HCT116 (cell line): ENCODE measurements at regions not wholly inside any gene's neighbourhood (a gene's known extent, or its start where the extent isn't known, plus 50 kb on each side); places are given as distances from the start of the nearest gene placed in this dataset.

ENCODE experiments used
- ATAC-seq: fragments of 200-7000 bp; cut with Tn5 transposase; 2 replicates; pipeline ENCODE4 v1.9.1; 2020; ENCODE audit warnings: mild to moderate bottlenecking, moderate library complexity
- BruUV-seq: library from RNA; stranded (reverse); fragments of 400-500 nt; replicated peaks from 2 replicates; lab custom pipeline; 2021; lab: Mats Ljungman, UMichigan
- CTCF ChIA-PET: fragments of 300-600 bp; sonication (Branson Sonifier 250); formaldehyde crosslinking; loops from one replicate; lab custom pipeline; 2021; ENCODE audit warnings: antibody characterized with exemption; lab: Charles Lee
- POLR2A ChIA-PET: fragments of 300-600, 350-600 bp; sonication (Branson Sonifier 250); formaldehyde crosslinking; loops from one replicate; lab custom pipeline; 2021; ENCODE audit warnings: antibody characterized with exemption; lab: Charles Lee
- RAD21 ChIA-PET, 2 experiments: fragments of 300-600 bp; sonication (Branson Sonifier 250); formaldehyde crosslinking; loops; one replicate each; lab custom pipeline; 2023; ENCODE audit warnings: low total read pairs in 2 of 2; ENCODE audit not compliant: uncharacterized antibody in 2 of 2, unreplicated experiment in 2 of 2, low non-redundant PET in 1 of 2; lab: Charles Lee
- DNase-seq: peaks from one replicate; pipeline ENCODE4 v3.0.0-alpha.2; 2010; ENCODE audit warnings: low read depth, low spot score
- H2AFZ ChIP-seq: fragments of 200-600 bp; shearing (Covaris generic), sonication (generic); 2 replicates; pipeline ENCODE4 v1.6.1; 2017; ENCODE audit warnings: low read depth, mixed run types, mixed read lengths, antibody characterized with exemption, low read length; ENCODE audit not compliant: poor library complexity, severe bottlenecking
- H3K27ac ChIP-seq: 2 replicates; pipeline ENCODE4 v1.5.1; 2012; ENCODE audit warnings: low read depth, low read length
- H3K27me3 ChIP-seq: fragments of 200-600 bp; sonication (generic); 2 replicates; pipeline ENCODE4 v1.6.1; 2016; ENCODE audit warnings: mixed run types, low read length, mixed read lengths; ENCODE audit not compliant: insufficient read depth
- H3K36me3 ChIP-seq, 2 experiments: fragments of 200-500 bp in 1 of 2; fragments of 200-600 bp in 1 of 2; sonication (Bioruptor generic) in 1 of 2; sonication (generic) in 1 of 2; 2 replicates each; pipeline versions ENCODE4 v1.5.1 to v1.6.1; 2014 to 2016; ENCODE audit warnings: low read length in 2 of 2, inconsistent platforms in 1 of 2, mixed read lengths in 1 of 2, mixed run types in 1 of 2; ENCODE audit not compliant: insufficient read depth in 2 of 2, control insufficient read depth in 1 of 2
- H3K4me1 ChIP-seq, 2 experiments: fragments of 200-600 bp in 1 of 2; sonication (generic) in 1 of 2; 2 replicates each; pipeline versions ENCODE4 v1.5.1 to v1.6.1; 2012 to 2017; ENCODE audit warnings: low read length in 2 of 2, inconsistent platforms in 1 of 2, mild to moderate bottlenecking in 1 of 2, mixed read lengths in 1 of 2, mixed run types in 1 of 2, moderate library complexity in 1 of 2; ENCODE audit not compliant: insufficient read depth in 2 of 2, control insufficient read depth in 1 of 2
- H3K4me2 ChIP-seq: fragments of 200-600 bp; sonication (generic); 2 replicates; pipeline ENCODE4 v1.6.1; 2017; ENCODE audit warnings: mixed run types, low read length, mixed read lengths
- H3K4me3 ChIP-seq, 2 experiments: fragments of 200-600 bp in 1 of 2; sonication (generic) in 1 of 2; replicated peaks in 1 of 2; 2 replicates each; pipeline ENCODE4 v1.5.1; 2011 to 2016; ENCODE audit warnings: low read length in 2 of 2, control low read depth in 1 of 2, low read depth in 1 of 2, mild to moderate bottlenecking in 1 of 2, mixed read lengths in 1 of 2, mixed run types in 1 of 2
- H3K79me2 ChIP-seq: fragments of 200-600 bp; sonication (generic); 2 replicates; pipeline ENCODE4 v1.6.1; 2017; ENCODE audit warnings: mild to moderate bottlenecking, mixed run types, low read length, moderate library complexity, mixed read lengths; ENCODE audit not compliant: insufficient read depth
- H3K9ac ChIP-seq: fragments of 200-600 bp; sonication (generic); 2 replicates; pipeline ENCODE4 v1.6.1; 2016; ENCODE audit warnings: low read length, mixed read lengths
- H3K9me2 ChIP-seq: fragments of 200-600 bp; sonication (generic), shearing (Covaris generic); 2 replicates; pipeline ENCODE4 v1.6.1; 2017; ENCODE audit warnings: mixed run types, mild to moderate bottlenecking, moderate library complexity; ENCODE audit not compliant: insufficient read depth
- H3K9me3 ChIP-seq, 2 experiments: fragments of 200-500 bp in 1 of 2; fragments of 200-600 bp in 1 of 2; sonication (Bioruptor generic) in 1 of 2; sonication (generic) in 1 of 2; 2 replicates each; pipeline ENCODE4 v1.6.1; 2014 to 2017; ENCODE audit warnings: low read length in 2 of 2, mixed read lengths in 2 of 2, inconsistent platforms in 1 of 2, low read depth in 1 of 2, mild to moderate bottlenecking in 1 of 2, mixed run types in 1 of 2, moderate library complexity in 1 of 2; ENCODE audit not compliant: control insufficient read depth in 1 of 2, insufficient read depth in 1 of 2
- H4K20me1 ChIP-seq: fragments of 200-600 bp; sonication (generic), shearing (Covaris generic); 2 replicates; pipeline ENCODE4 v1.6.1; 2017; ENCODE audit warnings: mixed run types, mild to moderate bottlenecking, moderate library complexity; ENCODE audit not compliant: insufficient read depth
- ATF3 ChIP-seq: IDR thresholded peaks from 2 replicates; pipeline ENCODE4 v1.6.1; 2012
- CEBPB ChIP-seq: IDR thresholded peaks from 2 replicates; pipeline ENCODE4 v1.6.1; 2012; ENCODE audit warnings: low read depth
- CTCF ChIP-seq, 3 experiments: fragments of 200-600 bp in 1 of 3; sonication (generic) in 1 of 3; IDR thresholded peaks in 2 of 3; conservative IDR thresholded peaks in 1 of 3; 2 replicates each; pipeline ENCODE4 v1.5.1; 2012 to 2017; ENCODE audit warnings: low read depth in 2 of 3, low read length in 2 of 3, antibody characterized with exemption in 1 of 3, borderline replicate concordance in 1 of 3, control low read depth in 1 of 3, mild to moderate bottlenecking in 1 of 3, mixed read lengths in 1 of 3, mixed run types in 1 of 3, moderate library complexity in 1 of 3; ENCODE audit not compliant: insufficient read depth in 1 of 3
- ELF1 ChIP-seq: IDR thresholded peaks from 2 replicates; pipeline ENCODE4 v1.6.1; 2012; ENCODE audit warnings: low read depth, borderline replicate concordance
- EZH2 ChIP-seq: fragments of 200-600 bp; sonication (generic); IDR thresholded peaks from 2 replicates; pipeline ENCODE4 v1.6.1; 2017; ENCODE audit warnings: antibody characterized with exemption, mixed run types
- EZH2phosphoT487 ChIP-seq: fragments of 200-600 bp; IDR thresholded peaks from 2 replicates; pipeline ENCODE4 v1.6.1; 2018; ENCODE audit warnings: antibody characterized with exemption, borderline replicate concordance
- POLR2AphosphoS5 ChIP-seq: IDR thresholded peaks from 2 replicates; pipeline ENCODE4 v1.6.1; 2011; ENCODE audit warnings: mild to moderate bottlenecking, low read depth, low read length, moderate library complexity
- RAD21 ChIP-seq: IDR thresholded peaks from 2 replicates; pipeline ENCODE4 v1.6.1; 2012; ENCODE audit warnings: low read depth, mild to moderate bottlenecking
- intact Hi-C: fragments of 100-400 bp; cut with micrococcal nuclease; formaldehyde crosslinking; loops from 2 replicates; pipeline ENCODE4 v1.10.0; 2022

GRCh38 chr12:85448548-85449139 lies 168.6 kb downstream of the ALX1 start:
- Histone ChIP-seq H3K4me1 (no peaks in the 10 kb centered on the region), H3K9me3 (no peaks in the 10 kb centered on the region), H3K4me2 (no peak overlapping the region), H3K4me3 (no peak overlapping the region), H4K20me1 (no peaks in the 10 kb centered on the region), H2AFZ (peak overlapping the region; percentile 33), H3K9ac (no peak overlapping the region), H3K27me3 (no peaks in the 10 kb centered on the region), H3K9me2 (no peaks in the 10 kb centered on the region), H3K36me3 (no peaks in the 10 kb centered on the region), H3K27ac (no peak overlapping the region), H3K79me2 (no peaks in the 10 kb centered on the region)
- intact Hi-C loops: loop anchor here (1.0 to 2.0 kb wide), 3 partner anchors 292 to 574 kb away; no protein-coding TSS in a partner anchor
- no TSS peak for BruUV-seq
- peak; percentile 42 to 57 (median 50); a peak in 4 of 6 replicates for TF ChIP-seq CTCF (IDR thresholded peaks at IDR 0.05 in 2 of 3, conservative IDR thresholded peaks at IDR 0.05 in 1 of 3; ENCODE audit: borderline replicate concordance in 1 of 3, insufficient read depth in 1 of 3, low read depth in 2 of 3, low read length in 2 of 3)
- TF ChIP-seq RAD21: peak; percentile 67
- TF ChIP-seq ATF3: no peak
- CTCF ChIA-PET: interaction anchor here (0.7 to 2.1 kb wide), 12 partner anchors 11 to 472 kb away, joined by 3 to 32 read pairs (median 3); no protein-coding TSS in a partner anchor
- POLR2A ChIA-PET: no interaction called here
- RAD21 ChIA-PET: interaction anchor here in 1 of 2 experiments (0.9 kb wide), 1 partner anchor 371 kb away, joined by 3 read pairs; no protein-coding TSS in a partner anchor
- peak; percentile 65 for ATAC-seq
- no peak for DNase-seq

GRCh38 chr12:85457016-85457415 lies 177.0 kb downstream of the ALX1 start:
- H3K36me3 ChIP-seq: no peaks in the 10 kb centered on the region
- POLR2A ChIA-PET: no interaction called here

More at GRCh38 chr12:85457016-85457415, 177.0 kb downstream of the ALX1 start:
- CTCF ChIA-PET: no interaction called here
- RAD21 ChIA-PET: no interaction called here
- Histone ChIP-seq H3K4me2 (no peak overlapping the region), H3K4me3 (no peak overlapping the region), H3K27me3 (no peaks in the 10 kb centered on the region), H4K20me1 (no peaks in the 10 kb centered on the region)
- TF ChIP-seq EZH2: no peak
- no peak for TF ChIP-seq CTCF (IDR thresholded peaks at IDR 0.05 in 2 of 3, conservative IDR thresholded peaks at IDR 0.05 in 1 of 3; ENCODE audit: borderline replicate concordance in 1 of 3, insufficient read depth in 1 of 3, low read depth in 2 of 3, low read length in 2 of 3)
- no peak for TF ChIP-seq CEBPB
- TF ChIP-seq RAD21: no peak
- no peak for TF ChIP-seq POLR2AphosphoS5
- no peak for TF ChIP-seq ELF1
- no peak for TF ChIP-seq EZH2phosphoT487
- TF ChIP-seq, all 23 proteins: peak for 0
- no peaks in the 10 kb centered on the region for H3K4me1 ChIP-seq
- H2AFZ ChIP-seq: no peak overlapping the region
- no peaks in the 10 kb centered on the region for H3K9me2 ChIP-seq
- no TSS peak for BruUV-seq
- ATAC-seq (no peak), DNase-seq (no peak)
- no peak overlapping the region for H3K27ac ChIP-seq
- H3K79me2 ChIP-seq: no peaks in the 10 kb centered on the region
- no peak overlapping the region for H3K9ac ChIP-seq
- H3K9me3 ChIP-seq: no peaks in the 10 kb centered on the region
- intact Hi-C loops: no loop called here
